GM23338 (cell line): ENCODE measurements at regions not wholly inside any gene's neighbourhood (a gene's known extent, or its start where the extent isn't known, plus 50 kb on each side); places are given as distances from the start of the nearest gene placed in this dataset.

Experiments used
- ATAC-seq: fragments of 200-7000 bp; cut with Tn5 transposase; 3 replicates; pipeline ENCODE4 v1.9.1; 2020
- DNase-seq: peaks from one replicate; pipeline ENCODE4 v3.0.0-alpha.2; 2015; ENCODE audit warnings: low spot score
- H2AFZ ChIP-seq: fragments of 200-600 bp; sonication (generic); 2 replicates; pipeline ENCODE4 v1.8.0; 2016; ENCODE audit warnings: antibody characterized with exemption, mild to moderate bottlenecking, moderate library complexity
- H3F3A ChIP-seq: fragments of 200-600 bp; sonication (generic); replicated peaks from 2 replicates; pipeline ENCODE4 v1.8.0; 2017; ENCODE audit warnings: antibody characterized with exemption, mixed run types, low read depth
- H3K27ac ChIP-seq: fragments of 200-600 bp; sonication (generic); 2 replicates; pipeline ENCODE4 v1.6.1; 2016; ENCODE audit warnings: low read depth
- H3K27me3 ChIP-seq: fragments of 200-600 bp; sonication (generic); 2 replicates; pipeline ENCODE4 v1.8.0; 2016; ENCODE audit warnings: mild to moderate bottlenecking, mixed run types, moderate library complexity; ENCODE audit not compliant: insufficient read depth
- H3K36me3 ChIP-seq: fragments of 200-600 bp; sonication (generic); 2 replicates; pipeline ENCODE4 v1.8.0; 2016; ENCODE audit warnings: mild to moderate bottlenecking; ENCODE audit not compliant: insufficient read depth
- H3K4me1 ChIP-seq: fragments of 200-600 bp; sonication (generic); 2 replicates; pipeline ENCODE4 v1.8.0; 2016; ENCODE audit warnings: mild to moderate bottlenecking, moderate library complexity; ENCODE audit not compliant: insufficient read depth
- H3K4me2 ChIP-seq: fragments of 200-600 bp; sonication (generic); 2 replicates; pipeline ENCODE4 v1.7.1; 2017; ENCODE audit warnings: mixed run types
- H3K4me3 ChIP-seq: fragments of 200-600 bp; sonication (generic); 2 replicates; pipeline ENCODE4 v1.6.1; 2016; ENCODE audit warnings: mixed run types
- H3K79me2 ChIP-seq: fragments of 200-600 bp; sonication (generic); replicated peaks from 2 replicates; pipeline ENCODE4 v1.8.0; 2017; ENCODE audit warnings: mild to moderate bottlenecking; ENCODE audit not compliant: insufficient read depth
- H3K9me2 ChIP-seq: fragments of 200-600 bp; sonication (generic); 2 replicates; pipeline ENCODE4 v1.8.0; 2017; ENCODE audit not compliant: insufficient read depth
- H4K20me1 ChIP-seq: fragments of 200-600 bp; sonication (generic); replicated peaks from 2 replicates; pipeline ENCODE4 v1.8.0; 2017; ENCODE audit warnings: mild to moderate bottlenecking; ENCODE audit not compliant: insufficient read depth
- H3K27ac Mint-ChIP-seq: 2 replicates; pipeline ENCODE4 v1.8.0; 2020; ENCODE audit warnings: inconsistent platforms, mild to moderate bottlenecking, moderate library complexity, mixed read lengths
- H3K27me3 Mint-ChIP-seq: 3 replicates; pipeline ENCODE4 v1.8.0; 2022; ENCODE audit warnings: low read depth, mild to moderate bottlenecking, moderate library complexity, mixed read lengths, inconsistent platforms; ENCODE audit not compliant: insufficient read depth, poor library complexity
- H3K36me3 Mint-ChIP-seq: 3 replicates; pipeline ENCODE4 v1.8.0; 2021; ENCODE audit warnings: low read depth, mild to moderate bottlenecking, inconsistent platforms, moderate library complexity, mixed read lengths
- H3K4me1 Mint-ChIP-seq: 3 replicates; pipeline ENCODE4 v1.8.0; 2020; ENCODE audit warnings: mild to moderate bottlenecking, inconsistent platforms, mixed read lengths
- H3K4me3 Mint-ChIP-seq: 3 replicates; pipeline ENCODE4 v1.8.0; 2021; ENCODE audit warnings: moderate library complexity, mild to moderate bottlenecking, inconsistent platforms, mixed read lengths
- H3K9me3 Mint-ChIP-seq: 3 replicates; pipeline ENCODE4 v1.8.0; 2020; ENCODE audit warnings: moderate library complexity, mild to moderate bottlenecking, inconsistent platforms, mixed read lengths
- EZH2phosphoT487 ChIP-seq: fragments of 200-600 bp; sonication (generic); IDR thresholded peaks from one replicate; pipeline ENCODE4 v1.8.1; 2018; ENCODE audit warnings: antibody characterized with exemption; ENCODE audit not compliant: unreplicated experiment
- NANOG ChIP-seq: IDR thresholded peaks from 2 replicates; pipeline ENCODE4 v1.6.1; 2016; ENCODE audit warnings: antibody characterized with exemption, borderline replicate concordance
- POLR2AphosphoS5 ChIP-seq: IDR thresholded peaks from 2 replicates; pipeline ENCODE4 v1.6.1; 2016; ENCODE audit warnings: antibody characterized with exemption, low read depth
- STAT1 ChIP-seq: IDR thresholded peaks from one replicate; pipeline ENCODE4 v1.6.1; 2016; ENCODE audit warnings: antibody characterized with exemption; ENCODE audit not compliant: unreplicated experiment
- ZNF462 ChIP-seq: fragments of 250-450 bp; sonication (Bioruptor Pico); IDR thresholded peaks from 2 replicates; pipeline ENCODE4 v1.5.0; 2020; ENCODE audit warnings: mild to moderate bottlenecking, moderate library complexity
- TF ChIP-seq, protein P1 (sequence below): IDR thresholded peaks from 2 replicates; pipeline ENCODE4 v1.6.1; 2016; ENCODE audit warnings: antibody characterized with exemption

- Mint-ChIP-seq H3K27me3 (no peaks in the 10 kb centered on the region), H3K4me3 (no peak overlapping the region), H3K4me1 (no peaks in the 10 kb centered on the region), H3K9me3 (peaks cover 37% of the 10 kb centered on the region), H3K27ac (no peak overlapping the region), H3K36me3 (peaks cover 12% of the 10 kb centered on the region; the same call in 2 of the 3 replicates)
- Histone ChIP-seq H2AFZ (no peak overlapping the region), H3K27ac (no peak overlapping the region), H3K27me3 (no peaks in the 10 kb centered on the region), H3K79me2 (no peaks in the 10 kb centered on the region), H4K20me1 (no peaks in the 10 kb centered on the region), H3K36me3 (no peaks in the 10 kb centered on the region; the same call in 1 of the 2 replicates), H3K4me1 (no peaks in the 10 kb centered on the region), H3K9me2 (no peaks in the 10 kb centered on the region), H3K4me3 (no peak overlapping the region), H3K4me2 (no peak overlapping the region), H3F3A (no peaks in the 10 kb centered on the region)
- no peak for TF ChIP-seq EZH2phosphoT487
- no peak for TF ChIP-seq ZNF462 (CRISPR knock-in tag)
- TF ChIP-seq STAT1: no peak
- TF ChIP-seq NANOG: no peak
- no peak for TF ChIP-seq POLR2AphosphoS5
- TF ChIP-seq, protein P1, sequence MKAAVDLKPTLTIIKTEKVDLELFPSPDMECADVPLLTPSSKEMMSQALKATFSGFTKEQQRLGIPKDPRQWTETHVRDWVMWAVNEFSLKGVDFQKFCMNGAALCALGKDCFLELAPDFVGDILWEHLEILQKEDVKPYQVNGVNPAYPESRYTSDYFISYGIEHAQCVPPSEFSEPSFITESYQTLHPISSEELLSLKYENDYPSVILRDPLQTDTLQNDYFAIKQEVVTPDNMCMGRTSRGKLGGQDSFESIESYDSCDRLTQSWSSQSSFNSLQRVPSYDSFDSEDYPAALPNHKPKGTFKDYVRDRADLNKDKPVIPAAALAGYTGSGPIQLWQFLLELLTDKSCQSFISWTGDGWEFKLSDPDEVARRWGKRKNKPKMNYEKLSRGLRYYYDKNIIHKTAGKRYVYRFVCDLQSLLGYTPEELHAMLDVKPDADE: no peak
- no peak for ATAC-seq
- no peak for DNase-seq
Measured at GRCh38 chr20:51267679-51268078, 244.8 kb upstream of the KCNG1 start.
